ENCODE measurements at regions not wholly inside any gene's neighbourhood (a gene's known extent, or its start where the extent isn't known, plus 50 kb on each side); places are given as distances from the start of the nearest gene placed in this dataset.

GRCh38 chr3:178480795-178481194 lies 55.4 kb upstream of the KCNMB2 start:
- ATAC-seq (ENCODE audit: poor library complexity) (no peak), DNase-seq (no peak)
- ChIA-PET CTCF (no interaction called here), POLR2A (no interaction called here)
- peaks cover 13% of the 10 kb centered on the region for H3K27me3 Mint-ChIP-seq
- Histone ChIP-seq H3K36me3 (ENCODE audit: insufficient read depth, low read length) (no peaks in the 10 kb centered on the region), H3K9me3 (ENCODE audit: control insufficient read depth in 1 of 2, insufficient read depth in 1 of 2, low read length in 2 of 2) (no peaks in the 10 kb centered on the region), H3K4me1 (ENCODE audit: insufficient read depth, low read length) (no peaks in the 10 kb centered on the region), H3K27me3 (ENCODE audit: control insufficient read depth in 1 of 2, insufficient read depth in 2 of 2, low read length in 2 of 2) (peaks cover 2 to 4% of the 10 kb centered on the region in 2 experiments), H3K4me3 (ENCODE audit: low read length) (no peak overlapping the region), H3K27ac (ENCODE audit: low read depth in 1 of 2, low read length in 2 of 2) (no peak overlapping the region)
- H3K27ac Mint-ChIP-seq = no peak overlapping the region
- intact Hi-C loops (cut with DNase I, micrococcal nuclease) = no loop called here
- no peaks in the 10 kb centered on the region for H3K36me3 Mint-ChIP-seq (ENCODE audit: low read depth)
- no peak overlapping the region for H3K4me3 Mint-ChIP-seq
- no peak for TF ChIP-seq CTCF (IDR thresholded peaks at IDR 0.05)
- H3K9me3 Mint-ChIP-seq = no peaks in the 10 kb centered on the region
- no peaks in the 10 kb centered on the region for H3K4me1 Mint-ChIP-seq (ENCODE audit: low read depth)

- Histone ChIP-seq H3K27me3 (ENCODE audit: control insufficient read depth in 1 of 2, insufficient read depth in 2 of 2, low read length in 2 of 2) (peaks cover 0 to 2% of the 10 kb centered on the region in 2 experiments), H3K36me3 (ENCODE audit: insufficient read depth, low read length) (no peaks in the 10 kb centered on the region), H3K9me3 (ENCODE audit: control insufficient read depth in 1 of 2, insufficient read depth in 1 of 2, low read length in 2 of 2) (no peaks in the 10 kb centered on the region), H3K4me1 (ENCODE audit: insufficient read depth, low read length) (no peaks in the 10 kb centered on the region), H3K27ac (ENCODE audit: low read depth in 1 of 2, low read length in 2 of 2) (no peak overlapping the region), H3K4me3 (ENCODE audit: low read length) (no peak overlapping the region)
- TF ChIP-seq CTCF (IDR thresholded peaks at IDR 0.05) = no peak
- no peaks in the 10 kb centered on the region for H3K4me1 Mint-ChIP-seq (ENCODE audit: low read depth)
- H3K9me3 Mint-ChIP-seq = no peaks in the 10 kb centered on the region
- H3K27ac Mint-ChIP-seq = no peak overlapping the region
- CTCF ChIA-PET = no interaction called here
- no peak overlapping the region for H3K4me3 Mint-ChIP-seq
- no peaks in the 10 kb centered on the region for H3K36me3 Mint-ChIP-seq (ENCODE audit: low read depth)
- intact Hi-C loops (cut with DNase I, micrococcal nuclease) = no loop called here
- DNase-seq (no peak), ATAC-seq (ENCODE audit: poor library complexity) (no peak)
- POLR2A ChIA-PET = no interaction called here
- peaks cover 9% of the 10 kb centered on the region for H3K27me3 Mint-ChIP-seq
Observed at GRCh38 chr3:178482981-178483380, 53.3 kb upstream of the KCNMB2 start.

GRCh38 chr3:178483704-178484103 lies 52.5 kb upstream of the KCNMB2 start:
- no peak overlapping the region for H3K4me3 ChIP-seq (ENCODE audit: low read length)
- ATAC-seq (ENCODE audit: poor library complexity) = no peak
- no peak for TF ChIP-seq CTCF (IDR thresholded peaks at IDR 0.05)
- no peaks in the 10 kb centered on the region for H3K36me3 ChIP-seq (ENCODE audit: insufficient read depth, low read length)
- H3K4me1 Mint-ChIP-seq (ENCODE audit: low read depth) = no peaks in the 10 kb centered on the region
- intact Hi-C loops (cut with DNase I, micrococcal nuclease) = no loop called here
- ChIA-PET POLR2A (no interaction called here), CTCF (interaction anchor here (1.5 kb wide), 1 partner anchor 9 kb away, joined by 4 read pairs; no protein-coding TSS in a partner anchor)
- H3K27me3 Mint-ChIP-seq = peaks cover 9% of the 10 kb centered on the region
- H3K4me3 Mint-ChIP-seq = no peak overlapping the region
- H3K9me3 ChIP-seq (ENCODE audit: control insufficient read depth in 1 of 2, insufficient read depth in 1 of 2, low read length in 2 of 2) = no peaks in the 10 kb centered on the region
- no peak overlapping the region for H3K27ac Mint-ChIP-seq
- H3K9me3 Mint-ChIP-seq = no peaks in the 10 kb centered on the region
- no peak overlapping the region for H3K27ac ChIP-seq (ENCODE audit: low read depth in 1 of 2, low read length in 2 of 2)
- no peaks in the 10 kb centered on the region for H3K4me1 ChIP-seq (ENCODE audit: insufficient read depth, low read length)
- no peak for DNase-seq
- no peaks in the 10 kb centered on the region for H3K36me3 Mint-ChIP-seq (ENCODE audit: low read depth)
- H3K27me3 ChIP-seq (ENCODE audit: control insufficient read depth in 1 of 2, insufficient read depth in 2 of 2, low read length in 2 of 2) = peaks cover 0 to 2% of the 10 kb centered on the region in 2 experiments
